COLO668 (cell line): ENCODE measurements at regions not wholly inside any gene's neighbourhood (a gene's known extent, or its start where the extent isn't known, plus 50 kb on each side); places are given as distances from the start of the nearest gene placed in this dataset.

ENCODE experiments used
- DNase-seq: peaks from one replicate; lab custom pipeline; 2025; ENCODE audit not compliant: unreplicated experiment; lab: John Stamatoyannopoulos, UW

GRCh38 chr2:58865436-58865835 lies 624.3 kb upstream of the FANCL start:
- DNase-seq = no peak

GRCh38 chr2:58862244-58862643 lies 621.1 kb upstream of the FANCL start:
- no peak for DNase-seq

GRCh38 chr2:58860586-58860985 lies 619.5 kb upstream of the FANCL start:
- no peak for DNase-seq

GRCh38 chr2:58856100-58856499 lies 615.0 kb upstream of the FANCL start:
- DNase-seq = no peak

- DNase-seq = no peak
Measured at GRCh38 chr2:58853420-58853819, 612.3 kb upstream of the FANCL start.

- no peak for DNase-seq
Measured at GRCh38 chr2:58852905-58853304, 611.8 kb upstream of the FANCL start.

GRCh38 chr2:58852243-58852642 lies 611.1 kb upstream of the FANCL start:
- no peak for DNase-seq

GRCh38 chr2:58851598-58851997 lies 610.5 kb upstream of the FANCL start:
- no peak for DNase-seq

GRCh38 chr2:58845011-58845410 lies 603.9 kb upstream of the FANCL start:
- no peak for DNase-seq

GRCh38 chr2:58842501-58843155 lies 601.5 kb upstream of the FANCL start:
- DNase-seq = no peak

GRCh38 chr2:58834404-58834803 lies 593.3 kb upstream of the FANCL start:
- DNase-seq = no peak

- DNase-seq = no peak
Measured at GRCh38 chr2:58826795-58827194, 585.7 kb upstream of the FANCL start.

- DNase-seq = no peak
Measured at GRCh38 chr2:58812771-58813344, 571.7 kb upstream of the FANCL start.

GRCh38 chr2:58805126-58805525 lies 564.0 kb upstream of the FANCL start:
- no peak for DNase-seq

- no peak for DNase-seq
Measured at GRCh38 chr2:58803192-58803591, 562.1 kb upstream of the FANCL start.

GRCh38 chr2:58800881-58801280 lies 559.8 kb upstream of the FANCL start:
- DNase-seq = no peak

GRCh38 chr2:58798676-58799208 lies 557.6 kb upstream of the FANCL start:
- no peak for DNase-seq

- DNase-seq = no peak
Measured at GRCh38 chr2:58796239-58796910, 555.2 kb upstream of the FANCL start.

GRCh38 chr2:58794916-58795315 lies 553.8 kb upstream of the FANCL start:
- no peak for DNase-seq

GRCh38 chr2:58794103-58794502 lies 553.0 kb upstream of the FANCL start:
- DNase-seq = no peak

GRCh38 chr2:58788402-58788801 lies 547.3 kb upstream of the FANCL start:
- DNase-seq = no peak

GRCh38 chr2:58770846-58771245 lies 529.7 kb upstream of the FANCL start:
- DNase-seq = peak; percentile 37
